Jurkat, Clone E6-1 (cell line): ENCODE measurements at regions not wholly inside any gene's neighbourhood (a gene's known extent, or its start where the extent isn't known, plus 50 kb on each side); places are given as distances from the start of the nearest gene placed in this dataset.

Experiments
- DNase-seq: peaks from one replicate; pipeline ENCODE4 v3.0.0-alpha.2; 2011; ENCODE audit warnings: low read depth, low spot score
- H3K4me3 ChIP-seq: 2 replicates; pipeline ENCODE4 v1.5.1; 2011; ENCODE audit warnings: mild to moderate bottlenecking, low read length, control low read depth, moderate library complexity

GRCh38 chr3:159187232-159187631 is 385.4 kb downstream of the MFSD1 start:
- DNase-seq: no peak

GRCh38 chr3:159187706-159188105 is 385.9 kb downstream of the MFSD1 start:
- H3K4me3 ChIP-seq: no peak overlapping the region
- DNase-seq: no peak

More at GRCh38 chr3:159187232-159187631, 385.4 kb downstream of the MFSD1 start:
- no peak overlapping the region for H3K4me3 ChIP-seq

GRCh38 chr3:159189994-159190669 is 388.3 kb downstream of the MFSD1 start:
- no peak for DNase-seq
- H3K4me3 ChIP-seq: no peak overlapping the region

GRCh38 chr3:159191447-159191846 is 389.6 kb downstream of the MFSD1 start:
- DNase-seq: no peak
- H3K4me3 ChIP-seq: no peak overlapping the region

GRCh38 chr3:159196359-159196758 is 394.5 kb downstream of the MFSD1 start:
- DNase-seq: no peak
- H3K4me3 ChIP-seq: no peak overlapping the region

- H3K4me3 ChIP-seq: no peak overlapping the region
- DNase-seq: no peak
Observed at GRCh38 chr3:159200176-159200575, 398.3 kb downstream of the MFSD1 start.

GRCh38 chr3:159208050-159208449 is 406.2 kb downstream of the MFSD1 start:
- DNase-seq: no peak
- H3K4me3 ChIP-seq: no peak overlapping the region

- no peak for DNase-seq
- no peak overlapping the region for H3K4me3 ChIP-seq
Observed at GRCh38 chr3:159209459-159209858, 407.6 kb downstream of the MFSD1 start.

GRCh38 chr3:159210336-159210735 is 408.5 kb downstream of the MFSD1 start:
- DNase-seq: no peak

GRCh38 chr3:159216311-159216710 is 414.5 kb downstream of the MFSD1 start:
- no peak for DNase-seq
- H3K4me3 ChIP-seq: no peak overlapping the region

More at GRCh38 chr3:159210336-159210735, 408.5 kb downstream of the MFSD1 start:
- no peak overlapping the region for H3K4me3 ChIP-seq

GRCh38 chr3:159219231-159219630 is 417.4 kb downstream of the MFSD1 start:
- H3K4me3 ChIP-seq: no peak overlapping the region
- no peak for DNase-seq

GRCh38 chr3:159221335-159221734 is 419.5 kb downstream of the MFSD1 start:
- no peak overlapping the region for H3K4me3 ChIP-seq
- no peak for DNase-seq

- no peak overlapping the region for H3K4me3 ChIP-seq
- DNase-seq: no peak
Observed at GRCh38 chr3:159229116-159229680, 427.3 kb downstream of the MFSD1 start.

GRCh38 chr3:159232966-159233365 is 431.1 kb downstream of the MFSD1 start:
- no peak for DNase-seq

GRCh38 chr3:159233734-159234133 is 431.9 kb downstream of the MFSD1 start:
- no peak for DNase-seq

More at GRCh38 chr3:159232966-159233365, 431.1 kb downstream of the MFSD1 start:
- H3K4me3 ChIP-seq: no peak overlapping the region

GRCh38 chr3:159234306-159234705 is 432.5 kb downstream of the MFSD1 start:
- H3K4me3 ChIP-seq: no peak overlapping the region
- DNase-seq: no peak

More at GRCh38 chr3:159233734-159234133, 431.9 kb downstream of the MFSD1 start:
- no peak overlapping the region for H3K4me3 ChIP-seq

- no peak overlapping the region for H3K4me3 ChIP-seq
- DNase-seq: no peak
Observed at GRCh38 chr3:159236321-159236720, 434.5 kb downstream of the MFSD1 start.

GRCh38 chr3:159237226-159237625 is 435.4 kb downstream of the MFSD1 start:
- DNase-seq: no peak
- H3K4me3 ChIP-seq: no peak overlapping the region

GRCh38 chr3:159238646-159239045 is 436.8 kb downstream of the MFSD1 start:
- DNase-seq: no peak
- no peak overlapping the region for H3K4me3 ChIP-seq

GRCh38 chr3:159239059-159239458 is 437.2 kb downstream of the MFSD1 start:
- H3K4me3 ChIP-seq: no peak overlapping the region
- no peak for DNase-seq

- no peak overlapping the region for H3K4me3 ChIP-seq
- no peak for DNase-seq
Observed at GRCh38 chr3:159244933-159245332, 443.1 kb downstream of the MFSD1 start.
